NCI-H82 (cell line): ENCODE measurements at regions not wholly inside any gene's neighbourhood (a gene's known extent, or its start where the extent isn't known, plus 50 kb on each side); places are given as distances from the start of the nearest gene placed in this dataset.
A peak's percentile ranks its signal among the peaks of the same experiment; 100 is the strongest.
"Not testable (repeated sequence)": the region's sequence is repeated elsewhere in the genome, so short reads cannot be mapped to it uniquely, and the experiment has no call there.

Experiments
- DNase-seq: peaks from one replicate; lab custom pipeline; 2025; lab: John Stamatoyannopoulos, UW

DNA sequence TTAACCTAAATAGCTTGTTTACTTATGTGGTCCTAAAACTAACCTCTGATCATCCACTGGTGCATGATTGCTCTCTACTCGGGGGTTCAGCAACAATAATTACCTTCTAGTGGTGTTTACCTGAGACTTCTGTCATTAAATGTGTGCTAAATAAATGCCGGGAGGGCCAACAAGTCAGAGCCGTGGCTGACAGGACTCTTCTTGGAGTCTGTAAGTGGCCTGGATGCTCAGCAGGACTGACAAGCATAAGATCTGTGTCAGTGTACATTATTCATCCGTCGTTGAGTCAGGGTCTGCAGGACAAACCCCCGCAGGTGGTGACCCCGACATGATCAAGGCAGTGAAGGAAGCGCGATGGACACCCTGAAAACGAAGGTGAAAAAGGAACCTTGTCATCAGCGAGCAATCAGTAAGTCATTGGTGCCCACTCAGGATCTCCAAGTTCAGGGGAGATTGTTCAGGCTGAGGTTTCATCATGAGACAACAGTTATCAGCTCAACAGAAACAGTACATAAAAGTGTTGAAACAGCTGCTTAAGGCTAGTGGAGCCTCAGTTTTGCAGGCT lies 1466.9 kb downstream of the UQCRFS1 start:
- DNase-seq, result no peak

DNA sequence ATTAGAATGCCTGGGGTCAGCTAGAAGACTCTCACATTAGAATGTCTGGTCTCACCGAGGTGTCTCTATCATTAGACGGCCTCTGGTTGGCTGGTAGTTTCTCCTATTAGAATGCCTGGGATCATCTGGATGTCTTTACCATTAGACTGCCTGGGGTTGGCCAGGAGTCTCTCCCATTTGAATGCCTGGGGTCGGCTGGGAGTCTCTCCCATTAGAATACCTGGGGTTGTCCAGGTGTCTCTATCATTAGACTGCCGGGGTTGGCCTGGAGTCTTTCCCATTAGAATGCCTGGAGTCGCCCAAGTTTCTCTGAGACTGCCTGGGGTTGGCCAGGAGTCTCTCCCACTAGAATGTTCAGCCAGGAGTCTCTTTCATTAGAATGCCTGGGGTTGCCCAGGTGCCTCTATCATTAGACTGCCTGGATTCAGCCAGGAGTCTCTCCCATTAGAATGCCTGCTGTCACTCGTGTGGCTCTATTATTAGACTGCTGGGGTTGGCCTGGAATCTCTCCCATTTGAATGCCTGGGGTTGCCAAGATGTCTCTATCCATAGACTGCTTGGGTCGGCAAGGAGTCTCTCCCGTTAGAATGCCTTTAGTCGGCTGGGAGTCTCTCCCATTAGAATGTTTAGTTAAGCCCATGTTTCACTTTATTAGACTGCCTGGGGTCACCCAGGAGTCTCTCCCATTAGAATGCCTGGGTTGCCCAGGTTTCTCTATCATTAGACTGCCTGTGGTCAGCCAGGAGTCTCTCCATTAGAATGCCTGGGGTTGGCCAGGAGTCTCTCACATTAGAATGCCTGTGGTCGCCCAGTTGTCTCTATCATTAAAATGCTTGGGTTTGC lies 1467.8 kb downstream of the UQCRFS1 start:
- no peak for DNase-seq

DNA sequence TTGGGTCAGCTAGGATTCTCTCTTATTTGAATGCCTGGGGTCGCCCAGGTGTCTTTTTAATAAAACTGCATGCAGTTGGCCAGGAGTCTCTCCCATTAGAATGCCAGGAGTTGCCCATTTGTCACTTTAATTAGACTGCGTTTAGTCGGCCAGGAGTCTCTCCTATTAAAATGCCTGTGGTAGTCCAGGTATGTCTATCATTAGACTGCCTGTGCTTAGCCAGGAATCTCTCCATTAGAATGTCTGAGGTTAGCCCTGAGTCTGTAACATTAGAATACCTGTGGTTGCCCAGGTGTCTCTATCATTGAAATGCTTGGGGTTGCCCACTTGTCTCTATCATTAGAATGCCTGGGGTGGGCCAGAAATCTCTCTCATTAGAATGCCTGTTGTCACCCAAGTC lies 1470.9 kb downstream of the UQCRFS1 start:
- no peak for DNase-seq

DNA sequence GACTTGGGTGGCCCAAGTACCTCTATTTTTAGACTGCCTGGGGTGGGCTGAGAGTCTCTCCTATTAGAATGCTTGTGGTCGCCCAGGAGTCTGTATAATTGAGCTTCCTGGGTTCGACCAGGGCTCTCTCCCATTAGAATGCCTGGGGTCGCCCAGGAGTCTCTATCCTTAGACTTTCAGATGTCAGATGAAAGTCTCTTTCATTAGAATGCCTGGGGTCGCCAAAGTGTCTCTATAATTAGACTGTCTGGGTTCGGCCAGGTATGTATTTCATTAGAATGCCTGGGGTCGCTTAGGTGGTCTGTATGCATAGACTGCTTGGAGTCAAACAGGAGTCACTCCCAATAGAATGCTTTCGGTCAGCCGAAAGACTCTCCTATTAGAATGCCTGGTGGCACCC lies 1471.7 kb downstream of the UQCRFS1 start:
- DNase-seq, result no peak

DNA sequence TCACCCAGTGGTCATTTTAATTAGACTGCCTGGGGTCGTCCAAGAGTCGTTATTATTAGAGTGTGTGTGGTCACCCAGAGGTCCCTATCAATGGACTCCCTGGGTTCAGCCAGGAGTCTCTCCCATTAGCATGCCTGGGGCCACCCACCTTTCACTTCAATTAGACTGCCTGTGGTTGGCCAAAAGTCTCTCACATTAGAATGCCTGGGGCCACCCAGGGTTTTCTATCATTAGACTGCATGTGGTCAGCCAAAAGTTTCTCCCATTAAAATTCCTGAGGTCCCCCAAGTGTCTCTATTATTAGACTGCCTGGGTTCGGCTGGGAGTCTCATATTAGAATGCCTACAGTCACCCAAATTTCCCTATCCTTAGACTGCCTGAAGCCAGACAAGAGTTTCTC lies 1472.6 kb downstream of the UQCRFS1 start:
- no peak for DNase-seq

DNA sequence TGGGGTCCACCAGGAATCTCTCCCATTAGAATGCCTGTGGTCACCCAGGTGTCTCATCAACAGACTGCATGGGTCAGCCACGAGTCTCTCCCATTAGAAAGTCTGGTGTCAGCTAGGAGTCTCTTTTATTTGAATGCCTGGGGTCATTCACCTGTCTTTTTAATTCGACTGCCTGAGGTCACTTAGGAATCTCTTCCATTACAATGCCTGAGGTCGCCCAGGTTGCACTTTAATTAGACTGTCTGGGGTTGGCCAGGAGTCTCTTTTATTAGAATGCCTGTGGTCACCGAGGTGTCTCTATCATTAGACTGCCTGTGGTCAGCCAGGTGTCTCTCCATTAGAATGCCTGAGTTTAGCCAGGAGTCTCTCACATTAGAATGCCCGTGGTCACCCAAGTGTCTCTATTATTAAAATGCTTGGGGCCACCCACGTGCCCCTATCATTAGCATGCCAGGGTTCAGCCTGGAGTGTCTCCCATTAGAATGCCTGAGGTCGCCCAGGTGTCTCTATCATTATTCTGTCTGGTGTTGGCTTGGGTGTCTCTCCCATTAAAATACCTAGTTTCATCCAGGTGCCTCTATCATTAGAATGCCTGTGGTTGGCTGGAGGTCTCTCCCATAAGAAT lies 1474.3 kb downstream of the UQCRFS1 start:
- no peak for DNase-seq

DNA sequence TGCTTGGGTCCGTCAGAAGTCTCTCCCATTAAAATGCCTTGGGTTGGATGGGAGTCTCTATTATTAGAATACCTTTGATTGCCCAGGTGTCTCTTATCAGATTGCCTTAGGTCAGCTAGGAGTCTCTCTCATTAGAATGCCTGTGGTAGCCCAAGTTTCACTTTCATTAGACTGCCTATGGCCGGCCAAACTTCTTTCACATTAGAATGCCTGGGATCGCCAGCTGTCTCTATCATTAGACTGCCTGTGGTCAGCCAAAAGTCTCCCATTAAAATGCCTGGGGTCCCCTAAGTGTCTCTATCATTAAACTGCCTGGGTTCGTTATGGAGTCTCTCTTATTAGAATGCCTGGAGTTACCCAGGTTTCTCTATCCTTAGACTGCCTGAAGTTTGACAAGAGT lies 1476.7 kb downstream of the UQCRFS1 start:
- no peak for DNase-seq

DNA sequence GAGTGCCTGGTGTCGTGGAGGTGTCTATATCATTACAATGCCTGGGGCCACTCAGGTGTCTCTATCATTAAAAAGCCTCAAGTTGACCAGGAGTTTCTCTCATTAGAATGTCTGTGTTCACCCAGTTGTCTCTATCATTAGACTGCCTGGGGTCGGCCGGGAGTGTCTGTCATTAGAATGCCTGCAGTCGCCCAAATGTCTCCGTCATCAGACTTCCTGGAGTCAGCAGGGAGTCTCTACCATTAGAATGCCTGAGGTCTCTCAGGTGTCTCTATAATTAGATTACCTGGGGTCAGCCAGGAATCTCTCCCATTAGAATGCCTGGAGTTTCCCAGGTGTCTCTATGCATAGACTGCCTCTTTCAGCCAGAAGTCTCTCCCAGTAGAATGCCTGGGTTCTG lies 1477.6 kb downstream of the UQCRFS1 start:
- no peak for DNase-seq

DNA sequence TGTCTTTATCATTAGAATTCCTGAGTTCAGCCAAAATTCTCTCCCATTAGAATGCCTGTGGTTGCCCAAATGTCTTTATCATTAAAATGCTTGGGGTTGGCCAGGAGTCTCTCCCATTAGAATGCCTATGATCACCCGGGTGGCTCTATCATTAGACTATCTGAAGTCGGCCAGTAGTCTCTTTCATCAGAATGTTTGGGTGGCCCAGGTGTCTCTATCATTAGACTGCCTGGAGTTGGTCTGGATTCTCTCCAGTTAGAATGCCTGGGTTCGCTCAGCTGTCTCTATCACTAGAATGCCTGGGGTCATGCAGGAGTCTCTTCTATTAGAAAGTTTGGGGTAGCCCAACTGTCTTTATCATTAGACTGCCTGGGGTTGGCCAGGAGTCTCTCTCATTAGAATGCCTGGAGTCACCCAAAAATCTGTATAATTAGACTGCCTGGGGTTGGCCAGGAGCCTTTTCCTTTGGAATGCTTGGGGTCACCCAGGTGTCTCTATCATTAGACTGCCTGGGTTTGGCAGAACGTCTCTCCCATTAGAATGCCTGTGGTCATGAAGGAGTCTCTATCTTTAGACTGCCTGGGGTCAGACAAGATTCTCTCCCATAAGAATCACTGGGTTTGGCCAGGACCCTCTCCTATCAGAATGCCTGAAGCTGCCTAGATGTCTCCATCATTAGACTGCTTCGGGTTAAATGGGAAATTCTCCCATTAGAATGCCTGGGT lies 1478.3 kb downstream of the UQCRFS1 start:
- DNase-seq, result no peak

DNA sequence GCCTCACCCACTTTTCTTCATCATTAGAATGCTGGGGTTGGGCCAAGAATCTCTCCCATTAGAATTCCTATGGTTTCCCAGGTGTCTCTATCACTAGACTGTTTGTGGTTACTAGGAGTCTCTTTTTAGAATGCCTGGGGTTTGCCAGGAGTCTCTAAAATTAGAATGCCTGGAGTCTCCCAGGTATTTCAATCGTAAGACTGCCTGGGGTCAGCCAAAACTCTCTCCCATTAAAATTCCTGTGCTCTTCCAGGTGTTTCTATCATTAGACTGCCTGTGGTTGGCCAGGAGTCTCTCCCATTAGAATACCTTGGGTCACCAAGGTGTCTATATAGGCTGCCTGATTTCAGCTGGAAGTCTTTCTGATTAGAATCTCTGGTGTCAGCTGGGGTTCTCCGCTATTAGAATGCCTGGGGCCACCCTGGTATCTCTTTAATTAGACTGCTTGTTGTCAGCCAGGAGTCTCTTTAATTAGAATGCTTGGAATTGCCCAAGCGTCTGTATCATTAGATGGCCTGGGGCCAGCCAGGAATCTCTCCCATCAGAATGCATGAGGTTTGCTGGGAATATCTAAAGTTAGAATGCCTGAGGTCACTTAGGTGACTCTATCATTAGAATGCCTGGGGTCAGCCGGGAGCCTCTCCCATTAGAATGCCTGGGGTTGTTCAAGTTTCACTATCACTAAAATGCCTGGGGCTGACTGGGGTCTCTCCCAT lies 1479.2 kb downstream of the UQCRFS1 start:
- DNase-seq, result no peak

DNA sequence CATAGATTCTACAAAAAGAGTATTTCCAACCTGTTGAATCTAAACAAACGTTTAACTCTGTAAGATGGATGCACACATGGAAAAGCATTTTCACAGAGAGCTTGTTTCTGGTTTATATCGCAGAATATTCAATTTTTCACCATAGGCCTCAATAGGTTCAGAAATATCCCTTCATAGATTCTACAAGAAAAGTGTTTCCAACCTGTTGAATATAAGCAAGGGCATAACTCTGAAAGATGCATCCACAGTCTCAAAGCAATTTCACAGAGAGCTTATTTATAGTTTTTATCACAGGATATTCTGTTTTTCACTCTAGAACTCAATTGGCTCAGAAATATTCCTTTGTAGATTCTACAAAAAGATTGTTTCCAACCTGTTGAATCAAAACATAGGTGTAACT lies 1483.6 kb downstream of the UQCRFS1 start:
- no peak for DNase-seq

DNA sequence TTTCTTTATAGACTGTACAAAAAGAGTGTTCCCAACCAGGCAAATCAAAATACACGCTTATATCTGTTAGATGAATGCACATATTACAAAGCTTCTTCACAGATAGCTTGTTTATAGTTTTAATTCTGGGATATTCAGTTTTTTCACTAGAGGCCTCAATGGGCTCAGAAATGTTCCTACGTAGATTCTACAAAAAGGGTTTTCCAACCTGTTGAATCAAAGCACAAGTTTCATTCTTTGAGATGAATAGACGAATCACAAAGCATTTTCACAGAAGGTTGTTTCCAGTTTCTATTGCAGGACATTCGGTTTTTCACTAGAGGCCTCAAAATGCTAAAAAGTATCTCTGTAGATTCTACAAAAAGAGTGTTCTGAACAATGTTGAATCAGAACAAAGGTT lies 1490.3 kb downstream of the UQCRFS1 start:
- no peak for DNase-seq

DNA sequence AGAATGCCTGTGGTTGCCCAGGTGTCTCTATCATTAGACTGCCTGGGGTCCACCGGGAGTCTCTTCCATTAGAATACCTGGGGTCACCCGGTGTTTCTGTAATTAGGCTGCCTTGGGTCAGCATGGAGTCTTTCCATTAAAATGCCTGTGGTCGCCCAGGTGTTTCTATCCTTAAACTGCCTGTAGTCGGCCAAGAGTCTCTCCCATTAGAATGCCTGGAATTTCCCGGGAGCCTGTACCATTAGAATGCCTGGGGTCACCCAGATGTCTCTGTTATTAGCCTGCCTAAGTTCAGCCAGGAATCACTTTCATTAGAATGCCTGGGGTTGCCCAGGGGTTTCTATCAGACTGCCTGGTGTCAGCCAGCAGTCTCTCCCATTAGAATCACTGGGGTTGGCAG lies 1492.8 kb downstream of the UQCRFS1 start:
- no peak for DNase-seq

DNA sequence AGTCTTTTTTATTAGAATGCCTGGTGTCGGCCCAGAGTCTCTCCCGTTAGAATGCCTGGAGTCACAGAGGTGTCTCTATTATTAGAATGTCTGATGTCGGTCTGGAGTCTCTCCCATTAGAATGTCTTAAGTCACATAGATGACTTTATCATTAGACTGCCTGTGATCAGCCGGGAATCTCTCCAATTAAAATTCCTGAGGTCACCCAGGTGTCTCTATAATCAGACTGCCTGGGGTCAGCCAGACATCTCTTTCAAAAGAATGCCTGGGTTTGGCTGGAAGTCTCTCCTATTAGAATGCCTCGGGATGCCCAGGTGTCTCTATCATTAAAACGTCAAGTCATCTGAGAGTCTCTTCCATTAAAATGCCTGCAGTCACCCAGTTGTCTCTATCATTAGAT lies 1493.9 kb downstream of the UQCRFS1 start:
- no peak for DNase-seq

DNA sequence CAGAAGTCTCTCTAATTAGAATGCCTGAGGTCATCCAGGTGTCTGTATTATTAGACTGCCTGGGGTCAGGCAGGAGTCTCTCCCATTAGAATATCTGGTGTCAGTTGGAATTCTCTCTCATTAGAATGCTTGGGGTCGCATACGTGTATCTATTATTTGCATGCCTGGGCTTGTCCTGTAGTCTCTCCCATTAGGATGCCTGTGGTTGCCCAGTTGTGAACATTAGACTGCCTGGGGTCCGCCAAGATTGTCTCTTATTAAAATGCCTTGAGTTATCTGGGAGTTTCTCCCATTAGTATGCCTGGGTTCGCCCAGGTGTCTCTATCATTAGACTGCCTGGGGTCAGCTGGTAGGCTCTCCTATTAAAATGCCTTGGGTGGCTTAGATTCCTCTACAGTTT lies 1494.7 kb downstream of the UQCRFS1 start:
- no peak for DNase-seq

DNA sequence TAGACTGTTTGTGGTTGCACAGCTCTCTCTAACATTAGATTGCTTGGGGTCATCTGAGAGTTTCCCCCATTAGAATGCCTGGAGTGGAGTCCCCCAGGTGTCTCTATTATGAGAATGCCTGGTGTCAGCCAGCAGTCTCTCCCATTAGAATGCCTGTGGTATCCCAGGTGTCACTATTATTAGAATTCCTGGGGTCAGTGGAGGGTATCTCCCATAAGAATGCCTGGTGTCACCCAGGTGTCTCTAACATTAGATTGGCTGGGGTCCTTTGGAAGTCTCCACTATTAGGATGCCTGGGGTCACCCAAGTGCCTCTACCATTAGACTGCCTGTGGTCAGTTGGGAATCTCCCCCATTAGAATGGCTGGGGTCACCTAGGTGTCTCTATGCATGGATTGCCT lies 1495.1 kb downstream of the UQCRFS1 start:
- DNase-seq, result no peak

DNA sequence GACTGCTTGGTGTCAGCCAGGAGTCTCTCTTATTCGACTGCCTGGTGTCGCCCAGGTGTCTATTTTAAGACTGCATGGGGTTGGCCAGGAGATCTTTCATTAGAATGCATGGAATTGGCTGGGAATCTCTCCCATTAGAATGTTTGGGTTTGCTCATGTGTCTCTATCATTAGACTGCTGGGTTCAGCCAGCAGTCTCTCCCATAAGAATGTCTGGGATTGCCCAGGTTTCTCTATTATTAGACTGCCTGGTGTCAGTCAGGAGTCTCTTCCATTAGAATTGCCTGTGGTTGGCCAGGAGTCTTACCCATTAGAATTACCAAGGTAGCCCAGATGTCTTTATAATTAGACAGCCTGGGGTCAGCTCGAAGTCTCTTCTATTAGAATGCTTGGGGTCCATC lies 1496.0 kb downstream of the UQCRFS1 start:
- no peak for DNase-seq

DNA sequence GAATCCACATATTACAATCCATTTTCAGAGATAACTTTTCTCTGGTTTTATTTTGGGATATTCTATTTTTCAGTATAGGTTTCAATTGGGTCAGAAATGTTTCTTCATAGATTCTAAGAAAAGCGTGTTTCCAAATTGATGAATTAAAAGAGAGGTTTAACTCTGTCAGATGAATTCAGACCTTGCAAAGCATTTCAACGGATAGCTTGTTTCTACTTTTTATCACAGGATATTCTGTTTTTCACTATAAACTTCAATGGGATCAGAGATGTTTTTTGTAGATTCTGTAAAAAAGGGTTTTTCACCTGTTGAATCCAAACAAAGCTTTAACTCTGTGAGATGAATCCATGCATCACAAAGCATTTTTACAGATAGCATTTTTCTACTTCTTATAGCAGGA lies 1498.1 kb downstream of the UQCRFS1 start:
- DNase-seq, result no peak

DNA sequence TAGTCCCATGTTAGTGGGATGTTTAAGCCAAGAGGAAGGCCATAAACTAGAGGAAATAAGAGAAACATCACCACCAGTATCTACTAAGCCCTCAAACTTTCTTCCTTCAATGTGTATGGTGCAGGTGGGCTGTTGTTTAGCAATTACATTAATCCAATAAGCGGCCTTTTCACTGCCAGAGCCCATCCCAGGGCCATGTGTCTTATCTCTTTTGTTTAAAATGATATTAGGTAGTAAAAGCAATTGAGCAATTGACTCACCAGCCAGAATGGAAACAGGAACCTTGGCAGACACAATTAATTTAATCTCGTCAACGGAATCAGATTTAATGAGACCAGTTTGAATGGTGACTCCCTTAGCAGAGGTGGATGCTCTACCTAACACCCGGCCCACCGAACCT lies 1503.5 kb downstream of the UQCRFS1 start:
- DNase-seq, result peak; percentile 96

DNA sequence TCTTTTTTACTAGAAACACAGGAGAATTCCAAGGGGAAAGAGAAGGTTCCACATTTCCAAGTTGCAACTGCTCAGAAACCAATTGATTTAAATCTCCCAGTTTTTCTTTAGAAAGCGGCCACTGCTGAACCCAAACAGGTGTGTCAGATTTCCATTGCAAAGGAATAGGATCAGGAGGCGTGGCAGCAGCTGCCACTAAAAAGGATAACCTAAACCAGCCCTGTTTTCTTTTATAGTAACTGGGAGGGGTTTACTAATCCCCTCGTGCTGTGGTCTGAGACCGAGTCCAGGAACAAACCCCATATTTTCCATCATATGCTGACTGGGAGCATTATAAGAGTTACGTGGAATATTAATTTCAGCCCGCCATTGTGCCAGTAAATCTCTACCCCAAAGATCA lies 1504.0 kb downstream of the UQCRFS1 start:
- DNase-seq, result peak; percentile 96

DNA sequence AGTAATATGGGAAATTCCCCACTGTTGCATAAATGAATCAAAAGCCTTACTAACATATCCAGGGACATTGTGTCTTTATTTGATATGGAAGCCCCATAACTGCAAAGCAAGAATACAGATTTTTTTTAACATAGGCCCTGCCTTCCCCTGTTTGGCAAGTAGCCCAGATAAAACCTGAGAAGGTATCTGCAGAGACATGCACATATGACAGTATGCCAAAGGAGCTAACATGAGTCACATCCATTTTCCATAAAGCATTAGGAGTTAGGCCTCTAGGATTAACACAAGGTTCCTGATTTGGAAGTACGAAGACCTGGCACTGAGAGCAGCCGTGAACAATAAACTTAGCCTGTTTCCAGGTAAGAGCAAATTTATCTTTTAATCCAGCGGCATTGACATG lies 1505.9 kb downstream of the UQCRFS1 start:
- not testable (repeated sequence) for DNase-seq

DNA sequence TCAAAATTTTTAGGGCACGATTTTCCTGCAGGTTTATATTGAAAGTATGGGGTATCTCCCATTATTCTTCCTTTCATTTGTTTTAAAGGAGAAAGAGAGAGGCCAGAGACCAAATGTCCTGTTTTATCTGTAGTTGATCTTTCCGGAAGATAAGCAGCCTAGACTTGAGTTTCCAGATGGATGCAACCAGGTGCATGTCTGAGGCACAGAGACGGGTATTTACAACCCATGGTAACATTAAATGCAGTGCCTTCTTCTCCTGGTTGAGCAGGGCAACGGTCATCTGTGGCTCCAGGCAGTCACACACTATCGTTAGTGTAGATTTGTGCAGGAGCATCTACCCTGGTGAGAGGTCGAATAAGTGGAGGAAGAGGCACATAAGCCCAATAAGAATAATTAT lies 1507.1 kb downstream of the UQCRFS1 start:
- no peak for DNase-seq
